Activated naive CD4-positive, alpha-beta T cell treated with anti-CD3 and anti-CD28 coated beads, Interleukin-2, amount 50 U/mL, for 24 hours (primary cell): ENCODE measurements at regions not wholly inside any gene's neighbourhood (a gene's known extent, or its start where the extent isn't known, plus 50 kb on each side); places are given as distances from the start of the nearest gene placed in this dataset.
"Not testable (repeated sequence)": the region's sequence is repeated elsewhere in the genome, so short reads cannot be mapped to it uniquely, and the experiment has no call there.

Experiments used
- H3K27ac Mint-ChIP-seq: one replicate; pipeline ENCODE4 v1.8.0; 2021; ENCODE audit warnings: mild to moderate bottlenecking, mixed read lengths
- H3K27me3 Mint-ChIP-seq: one replicate; pipeline ENCODE4 v1.8.0; 2021; ENCODE audit warnings: mixed read lengths
- H3K36me3 Mint-ChIP-seq: one replicate; pipeline ENCODE4 v1.8.0; 2021; ENCODE audit warnings: mixed read lengths
- H3K4me1 Mint-ChIP-seq: one replicate; pipeline ENCODE4 v1.8.0; 2021; ENCODE audit warnings: mixed read lengths
- H3K4me3 Mint-ChIP-seq: one replicate; pipeline ENCODE4 v1.8.0; 2021; ENCODE audit warnings: mild to moderate bottlenecking, mixed read lengths
- H3K9me3 Mint-ChIP-seq: one replicate; pipeline ENCODE4 v1.8.0; 2021; ENCODE audit warnings: mixed read lengths

DNA sequence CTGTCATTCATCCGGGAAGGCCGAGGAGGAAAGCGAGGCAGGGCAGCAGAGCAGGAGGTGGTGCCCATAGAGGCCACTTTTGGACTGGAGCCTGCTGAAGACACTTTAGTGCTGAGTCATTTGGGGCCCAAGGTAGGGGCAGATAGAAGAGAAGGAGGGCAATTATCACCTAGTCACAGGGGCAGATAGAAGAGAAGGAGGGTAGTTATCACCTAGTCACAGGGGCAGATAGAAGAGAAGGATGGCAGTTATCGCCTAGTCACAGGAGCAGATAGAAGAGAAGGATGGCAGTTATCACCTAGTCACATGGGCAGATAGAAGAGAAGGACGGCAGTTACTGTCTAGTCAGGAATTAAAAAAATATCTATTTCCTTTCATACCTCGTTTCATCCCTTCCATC lies 1372.6 kb downstream of the FOXD4L5 start:
- H3K36me3 Mint-ChIP-seq, H3K27me3 Mint-ChIP-seq, H3K9me3 Mint-ChIP-seq, H3K27ac Mint-ChIP-seq, H3K4me1 Mint-ChIP-seq, H3K4me3 Mint-ChIP-seq: not testable (repeated sequence)

- not testable (repeated sequence) for H3K4me1 Mint-ChIP-seq, H3K36me3 Mint-ChIP-seq, H3K27me3 Mint-ChIP-seq, H3K4me3 Mint-ChIP-seq, H3K9me3 Mint-ChIP-seq, H3K27ac Mint-ChIP-seq
Observed at GRCh38 chr9:63909076-63909475, 1375.9 kb downstream of the FOXD4L5 start.

- not testable (repeated sequence) for H3K36me3 Mint-ChIP-seq, H3K4me3 Mint-ChIP-seq, H3K27ac Mint-ChIP-seq, H3K27me3 Mint-ChIP-seq, H3K9me3 Mint-ChIP-seq, H3K4me1 Mint-ChIP-seq
Observed at GRCh38 chr9:63899637-63900190, 1385.3 kb downstream of the FOXD4L5 start.

DNA sequence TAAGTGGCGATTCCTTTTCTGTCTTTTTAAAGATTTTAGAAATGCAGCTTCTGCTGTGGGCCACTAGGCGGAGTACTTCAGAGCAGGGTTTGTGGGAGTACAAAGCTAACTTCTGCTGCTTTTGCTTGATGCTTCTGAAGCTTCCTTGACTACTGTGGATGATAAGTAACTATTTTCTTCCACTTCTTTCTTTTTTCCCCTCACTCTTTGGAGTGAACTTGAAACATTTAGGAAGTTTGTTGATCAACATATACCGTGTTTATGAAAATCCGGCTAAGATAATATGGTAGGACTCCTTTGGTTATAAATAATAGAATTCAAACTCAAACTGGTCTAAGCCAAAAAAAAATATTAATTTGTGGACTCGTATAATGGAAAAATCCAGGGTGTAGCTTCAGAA lies 1403.6 kb downstream of the FOXD4L5 start:
- not testable (repeated sequence) for H3K27ac Mint-ChIP-seq, H3K4me3 Mint-ChIP-seq, H3K27me3 Mint-ChIP-seq, H3K36me3 Mint-ChIP-seq, H3K9me3 Mint-ChIP-seq, H3K4me1 Mint-ChIP-seq

DNA sequence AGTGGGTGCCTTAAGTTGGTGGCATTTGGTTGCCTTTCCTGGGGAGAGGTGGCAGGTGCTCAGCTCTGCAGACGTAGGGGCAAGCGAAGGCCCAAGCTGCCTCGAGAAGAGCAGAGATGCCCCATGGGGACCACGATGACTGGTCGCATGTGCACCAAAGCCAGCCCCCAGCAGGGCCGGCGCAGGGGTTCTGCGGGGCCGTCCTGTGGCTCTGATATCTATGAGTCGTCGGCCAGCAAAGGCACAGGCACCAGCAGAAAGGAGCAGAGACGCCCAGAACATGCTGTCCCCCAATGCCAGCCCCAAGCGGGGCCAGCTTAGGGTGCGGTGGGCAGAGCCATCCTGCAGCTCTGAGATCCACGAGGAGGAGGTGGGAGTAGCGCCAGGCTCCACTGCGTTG lies 1408.6 kb downstream of the FOXD4L5 start:
- not testable (repeated sequence) for H3K4me1 Mint-ChIP-seq, H3K4me3 Mint-ChIP-seq, H3K9me3 Mint-ChIP-seq, H3K36me3 Mint-ChIP-seq, H3K27ac Mint-ChIP-seq, H3K27me3 Mint-ChIP-seq

DNA sequence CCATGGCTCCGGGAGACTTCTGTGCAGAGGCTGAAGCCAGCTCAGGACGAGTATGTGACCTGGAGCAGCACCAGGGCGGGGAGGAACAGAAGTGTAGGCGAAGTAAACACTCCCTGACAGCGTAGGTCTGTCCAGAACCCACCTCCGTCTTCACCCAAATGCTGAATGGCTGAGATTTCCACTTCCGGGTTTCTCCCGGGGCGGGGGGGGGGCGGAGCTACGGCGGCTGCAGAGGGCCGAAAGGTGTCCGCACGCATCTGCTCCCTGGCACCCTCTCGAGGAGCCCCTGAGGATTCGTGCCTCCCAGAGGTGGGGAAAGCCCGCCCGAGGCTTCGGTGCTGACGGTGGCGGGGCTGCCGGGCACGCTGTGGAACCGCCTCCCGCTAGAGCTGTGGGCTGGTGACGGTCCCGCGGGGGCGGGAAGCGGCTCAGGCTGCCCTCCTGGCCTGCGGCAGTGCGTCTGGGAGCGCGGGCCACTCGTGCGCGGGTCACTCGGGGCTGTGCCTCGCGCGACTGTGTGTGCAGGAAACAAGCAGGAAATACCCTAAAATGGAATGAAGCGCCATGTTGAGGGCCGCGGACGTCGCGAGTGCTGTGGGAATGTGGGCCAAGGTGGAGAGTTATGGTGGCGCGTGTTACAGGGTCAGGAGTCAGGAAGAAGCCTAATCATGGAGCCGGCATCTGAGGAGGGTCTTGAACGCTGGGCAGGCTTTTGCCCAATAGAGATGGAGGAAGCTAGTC lies 1425.4 kb downstream of the FOXD4L5 start:
- H3K9me3 Mint-ChIP-seq, result peaks cover 2% of the 10 kb centered on the region
- H3K27ac Mint-ChIP-seq, result no peak overlapping the region
- no peaks in the 10 kb centered on the region for H3K36me3 Mint-ChIP-seq
- H3K4me3 Mint-ChIP-seq, result peak overlapping the region; percentile 61
- H3K27me3 Mint-ChIP-seq, result no peaks in the 10 kb centered on the region
- no peaks in the 10 kb centered on the region for H3K4me1 Mint-ChIP-seq

DNA sequence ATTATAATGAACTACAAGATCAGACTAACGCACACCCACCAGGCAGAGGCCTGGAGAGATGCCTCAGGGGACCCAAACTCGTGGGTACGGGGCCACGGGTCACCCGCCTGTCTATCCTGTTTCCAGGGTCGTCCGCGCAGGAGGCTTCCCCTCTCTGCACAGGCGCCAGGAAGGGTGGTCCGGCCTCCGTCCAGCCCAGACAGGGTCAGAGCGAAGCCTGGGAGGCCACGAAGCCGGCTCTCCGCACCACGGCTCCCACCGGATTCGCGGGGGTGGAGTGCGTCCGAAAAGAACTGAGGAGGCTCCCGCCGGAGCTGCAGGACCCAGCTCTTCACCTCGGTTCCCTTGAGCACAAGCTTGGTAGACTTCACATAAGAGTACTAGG lies 1425.9 kb downstream of the FOXD4L5 start:
- not testable (repeated sequence) for H3K36me3 Mint-ChIP-seq, H3K27ac Mint-ChIP-seq, H3K27me3 Mint-ChIP-seq, H3K9me3 Mint-ChIP-seq, H3K4me1 Mint-ChIP-seq
- peak overlapping the region; percentile 61 for H3K4me3 Mint-ChIP-seq

- H3K27me3 Mint-ChIP-seq, H3K27ac Mint-ChIP-seq: not testable (repeated sequence)
Observed at GRCh38 chr9:63853140-63853751, 1431.8 kb downstream of the FOXD4L5 start.

GRCh38 chr9:63824804-63825203 lies 1460.2 kb downstream of the FOXD4L5 start:
- H3K27me3 Mint-ChIP-seq, H3K9me3 Mint-ChIP-seq, H3K36me3 Mint-ChIP-seq, H3K4me3 Mint-ChIP-seq, H3K4me1 Mint-ChIP-seq, H3K27ac Mint-ChIP-seq: not testable (repeated sequence)

More at GRCh38 chr9:63853140-63853751, 1431.8 kb downstream of the FOXD4L5 start:
- not testable (repeated sequence) for H3K4me1 Mint-ChIP-seq, H3K9me3 Mint-ChIP-seq, H3K4me3 Mint-ChIP-seq, H3K36me3 Mint-ChIP-seq

DNA sequence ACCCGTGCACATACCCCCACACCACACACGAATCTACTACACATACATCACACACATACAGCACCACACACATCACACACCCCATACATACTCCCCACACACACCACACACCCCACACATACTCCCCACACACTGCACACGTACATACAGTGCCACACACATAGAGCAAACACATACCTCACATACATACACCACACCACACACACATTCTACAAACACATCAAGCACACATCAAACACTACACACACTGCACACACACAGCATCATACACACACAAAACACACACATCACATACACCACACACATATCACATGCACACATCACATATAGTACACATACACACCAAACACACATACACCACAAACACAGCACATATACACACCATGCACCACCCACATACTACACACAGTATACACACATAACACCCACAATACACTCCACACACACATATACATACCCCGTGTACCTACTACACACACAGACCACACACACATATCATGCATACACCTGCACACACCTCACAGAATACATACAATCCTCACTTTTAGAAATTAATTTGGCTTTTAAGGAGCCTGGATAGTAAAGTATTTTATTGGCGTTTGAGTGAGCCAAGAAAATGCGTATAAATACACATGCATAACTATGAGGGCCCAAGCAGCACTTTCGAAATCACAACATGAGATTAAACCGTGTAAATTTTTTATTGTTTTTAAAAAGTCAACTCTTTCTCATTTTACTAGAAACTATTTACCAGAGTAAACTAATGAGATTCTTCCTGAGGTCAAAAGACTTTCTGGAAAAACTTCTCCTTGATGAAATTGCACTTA lies 1461.4 kb downstream of the FOXD4L5 start:
- H3K27me3 Mint-ChIP-seq, H3K9me3 Mint-ChIP-seq, H3K4me3 Mint-ChIP-seq, H3K36me3 Mint-ChIP-seq, H3K4me1 Mint-ChIP-seq, H3K27ac Mint-ChIP-seq: not testable (repeated sequence)

GRCh38 chr9:63822615-63823374 lies 1462.2 kb downstream of the FOXD4L5 start:
- not testable (repeated sequence) for H3K4me3 Mint-ChIP-seq, H3K36me3 Mint-ChIP-seq, H3K27ac Mint-ChIP-seq, H3K4me1 Mint-ChIP-seq, H3K9me3 Mint-ChIP-seq, H3K27me3 Mint-ChIP-seq

GRCh38 chr9:63821293-63821692 lies 1463.7 kb downstream of the FOXD4L5 start:
- H3K27me3 Mint-ChIP-seq, result peaks cover 14% of the 10 kb centered on the region
- H3K4me1 Mint-ChIP-seq, result peaks cover 16% of the 10 kb centered on the region
- H3K36me3 Mint-ChIP-seq, H3K9me3 Mint-ChIP-seq, H3K27ac Mint-ChIP-seq, H3K4me3 Mint-ChIP-seq: not testable (repeated sequence)

DNA sequence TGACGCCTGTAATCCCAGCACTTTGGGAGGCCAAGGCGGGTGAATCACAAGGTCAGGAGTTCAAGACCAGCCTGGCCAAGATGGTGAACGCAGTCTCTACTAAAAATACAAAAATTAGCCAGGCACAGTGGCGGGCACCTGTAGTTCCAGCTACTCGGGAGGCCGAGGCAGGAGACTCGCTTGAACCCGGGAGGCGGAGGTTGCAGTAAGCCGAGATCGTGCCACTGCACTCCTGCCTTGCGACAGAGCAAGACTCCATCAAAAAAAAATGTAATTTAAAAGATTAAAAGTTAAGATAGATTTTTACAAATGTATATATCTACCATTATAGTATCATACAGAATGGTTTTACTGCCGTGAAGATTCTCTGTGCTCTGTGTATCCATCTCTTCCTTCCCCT lies 1464.1 kb downstream of the FOXD4L5 start:
- peaks cover 16% of the 10 kb centered on the region for H3K4me1 Mint-ChIP-seq
- not testable (repeated sequence) for H3K4me3 Mint-ChIP-seq, H3K36me3 Mint-ChIP-seq, H3K27ac Mint-ChIP-seq, H3K9me3 Mint-ChIP-seq
- peaks cover 14% of the 10 kb centered on the region for H3K27me3 Mint-ChIP-seq

GRCh38 chr9:63820383-63820782 lies 1464.6 kb downstream of the FOXD4L5 start:
- H3K9me3 Mint-ChIP-seq, H3K4me3 Mint-ChIP-seq, H3K27ac Mint-ChIP-seq, H3K36me3 Mint-ChIP-seq: not testable (repeated sequence)
- Mint-ChIP-seq H3K27me3 (peaks cover 14% of the 10 kb centered on the region), H3K4me1 (peaks cover 16% of the 10 kb centered on the region)

- Mint-ChIP-seq H3K36me3 (peaks cover 3% of the 10 kb centered on the region), H3K27ac (no peak overlapping the region), H3K4me1 (peaks cover 16% of the 10 kb centered on the region), H3K9me3 (no peaks in the 10 kb centered on the region), H3K4me3 (peak overlapping the region; percentile 60), H3K27me3 (peaks cover 14% of the 10 kb centered on the region)
Observed at GRCh38 chr9:63817622-63818518, 1467.1 kb downstream of the FOXD4L5 start.
